Raji (cell line): ENCODE measurements at regions not wholly inside any gene's neighbourhood (a gene's known extent, or its start where the extent isn't known, plus 50 kb on each side); places are given as distances from the start of the nearest gene placed in this dataset.

Experiments
- POLR2A ChIP-seq: IDR thresholded peaks from 2 replicates; pipeline ENCODE4 v1.6.1; 2011; ENCODE audit warnings: low read depth, low read length, control low read depth; ENCODE audit not compliant: insufficient read depth

GRCh38 chr9:109868207-109868606 lies 88.2 kb downstream of the PALM2AKAP2 start:
- no peak for TF ChIP-seq POLR2A

GRCh38 chr9:109868722-109869121 lies 88.7 kb downstream of the PALM2AKAP2 start:
- no peak for TF ChIP-seq POLR2A

- TF ChIP-seq POLR2A = no peak
Observed at GRCh38 chr9:109870365-109870764, 90.4 kb downstream of the PALM2AKAP2 start.

- TF ChIP-seq POLR2A = no peak
Observed at GRCh38 chr9:109872901-109873300, 92.9 kb downstream of the PALM2AKAP2 start.

GRCh38 chr9:109875495-109876129 lies 95.6 kb downstream of the PALM2AKAP2 start:
- TF ChIP-seq POLR2A = no peak

- no peak for TF ChIP-seq POLR2A
Observed at GRCh38 chr9:109880276-109881169, 100.5 kb downstream of the PALM2AKAP2 start.

GRCh38 chr9:109883623-109884022 lies 103.6 kb downstream of the PALM2AKAP2 start:
- TF ChIP-seq POLR2A = no peak

- TF ChIP-seq POLR2A = no peak
Observed at GRCh38 chr9:109886041-109886440, 106.0 kb downstream of the PALM2AKAP2 start.

- no peak for TF ChIP-seq POLR2A
Observed at GRCh38 chr9:109886617-109887016, 106.6 kb downstream of the PALM2AKAP2 start.

- TF ChIP-seq POLR2A = no peak
Observed at GRCh38 chr9:109887079-109887478, 107.1 kb downstream of the PALM2AKAP2 start.

GRCh38 chr9:109888695-109889094 lies 108.7 kb downstream of the PALM2AKAP2 start:
- TF ChIP-seq POLR2A = no peak

GRCh38 chr9:109889456-109889855 lies 109.5 kb downstream of the PALM2AKAP2 start:
- no peak for TF ChIP-seq POLR2A

GRCh38 chr9:109893241-109893640 lies 113.2 kb downstream of the PALM2AKAP2 start:
- no peak for TF ChIP-seq POLR2A

GRCh38 chr9:109894473-109894872 lies 114.5 kb downstream of the PALM2AKAP2 start:
- TF ChIP-seq POLR2A = no peak

- no peak for TF ChIP-seq POLR2A
Observed at GRCh38 chr9:109894921-109895758, 115.1 kb downstream of the PALM2AKAP2 start.
